HCT116 (cell line): ENCODE measurements at regions not wholly inside any gene's neighbourhood (a gene's known extent, or its start where the extent isn't known, plus 50 kb on each side); places are given as distances from the start of the nearest gene placed in this dataset.
"Not testable (repeated sequence)": the region's sequence is repeated elsewhere in the genome, so short reads cannot be mapped to it uniquely, and the experiment has no call there.

Experiments
- ATAC-seq: fragments of 200-7000 bp; cut with Tn5 transposase; 2 replicates; pipeline ENCODE4 v1.9.1; 2020; ENCODE audit warnings: mild to moderate bottlenecking, moderate library complexity
- BruUV-seq: library from RNA; stranded (reverse); fragments of 400-500 nt; replicated peaks from 2 replicates; lab custom pipeline; 2021; lab: Mats Ljungman, UMichigan
- CTCF ChIA-PET: fragments of 300-600 bp; sonication (Branson Sonifier 250); formaldehyde crosslinking; loops from one replicate; lab custom pipeline; 2021; ENCODE audit warnings: antibody characterized with exemption; lab: Charles Lee
- POLR2A ChIA-PET: fragments of 300-600, 350-600 bp; sonication (Branson Sonifier 250); formaldehyde crosslinking; loops from one replicate; lab custom pipeline; 2021; ENCODE audit warnings: antibody characterized with exemption; lab: Charles Lee
- RAD21 ChIA-PET, 2 experiments: fragments of 300-600 bp; sonication (Branson Sonifier 250); formaldehyde crosslinking; loops; one replicate each; lab custom pipeline; 2023; ENCODE audit warnings: low total read pairs in 2 of 2; ENCODE audit not compliant: uncharacterized antibody in 2 of 2, unreplicated experiment in 2 of 2, low non-redundant PET in 1 of 2; lab: Charles Lee
- DNase-seq: peaks from one replicate; pipeline ENCODE4 v3.0.0-alpha.2; 2010; ENCODE audit warnings: low read depth, low spot score
- H2AFZ ChIP-seq: fragments of 200-600 bp; shearing (Covaris generic), sonication (generic); 2 replicates; pipeline ENCODE4 v1.6.1; 2017; ENCODE audit warnings: low read depth, mixed run types, mixed read lengths, antibody characterized with exemption, low read length; ENCODE audit not compliant: poor library complexity, severe bottlenecking
- H3K27ac ChIP-seq: 2 replicates; pipeline ENCODE4 v1.5.1; 2012; ENCODE audit warnings: low read depth, low read length
- H3K27me3 ChIP-seq: fragments of 200-600 bp; sonication (generic); 2 replicates; pipeline ENCODE4 v1.6.1; 2016; ENCODE audit warnings: mixed run types, low read length, mixed read lengths; ENCODE audit not compliant: insufficient read depth
- H3K36me3 ChIP-seq, 2 experiments: fragments of 200-500 bp in 1 of 2; fragments of 200-600 bp in 1 of 2; sonication (Bioruptor generic) in 1 of 2; sonication (generic) in 1 of 2; 2 replicates each; pipeline versions ENCODE4 v1.5.1 to v1.6.1; 2014 to 2016; ENCODE audit warnings: low read length in 2 of 2, inconsistent platforms in 1 of 2, mixed read lengths in 1 of 2, mixed run types in 1 of 2; ENCODE audit not compliant: insufficient read depth in 2 of 2, control insufficient read depth in 1 of 2
- H3K4me1 ChIP-seq, 2 experiments: fragments of 200-600 bp in 1 of 2; sonication (generic) in 1 of 2; 2 replicates each; pipeline versions ENCODE4 v1.5.1 to v1.6.1; 2012 to 2017; ENCODE audit warnings: low read length in 2 of 2, inconsistent platforms in 1 of 2, mild to moderate bottlenecking in 1 of 2, mixed read lengths in 1 of 2, mixed run types in 1 of 2, moderate library complexity in 1 of 2; ENCODE audit not compliant: insufficient read depth in 2 of 2, control insufficient read depth in 1 of 2
- H3K4me2 ChIP-seq: fragments of 200-600 bp; sonication (generic); 2 replicates; pipeline ENCODE4 v1.6.1; 2017; ENCODE audit warnings: mixed run types, low read length, mixed read lengths
- H3K4me3 ChIP-seq, 2 experiments: fragments of 200-600 bp in 1 of 2; sonication (generic) in 1 of 2; replicated peaks in 1 of 2; 2 replicates each; pipeline ENCODE4 v1.5.1; 2011 to 2016; ENCODE audit warnings: low read length in 2 of 2, control low read depth in 1 of 2, low read depth in 1 of 2, mild to moderate bottlenecking in 1 of 2, mixed read lengths in 1 of 2, mixed run types in 1 of 2
- H3K79me2 ChIP-seq: fragments of 200-600 bp; sonication (generic); 2 replicates; pipeline ENCODE4 v1.6.1; 2017; ENCODE audit warnings: mild to moderate bottlenecking, mixed run types, low read length, moderate library complexity, mixed read lengths; ENCODE audit not compliant: insufficient read depth
- H3K9ac ChIP-seq: fragments of 200-600 bp; sonication (generic); 2 replicates; pipeline ENCODE4 v1.6.1; 2016; ENCODE audit warnings: low read length, mixed read lengths
- H3K9me2 ChIP-seq: fragments of 200-600 bp; sonication (generic), shearing (Covaris generic); 2 replicates; pipeline ENCODE4 v1.6.1; 2017; ENCODE audit warnings: mixed run types, mild to moderate bottlenecking, moderate library complexity; ENCODE audit not compliant: insufficient read depth
- H3K9me3 ChIP-seq, 2 experiments: fragments of 200-500 bp in 1 of 2; fragments of 200-600 bp in 1 of 2; sonication (Bioruptor generic) in 1 of 2; sonication (generic) in 1 of 2; 2 replicates each; pipeline ENCODE4 v1.6.1; 2014 to 2017; ENCODE audit warnings: low read length in 2 of 2, mixed read lengths in 2 of 2, inconsistent platforms in 1 of 2, low read depth in 1 of 2, mild to moderate bottlenecking in 1 of 2, mixed run types in 1 of 2, moderate library complexity in 1 of 2; ENCODE audit not compliant: control insufficient read depth in 1 of 2, insufficient read depth in 1 of 2
- H4K20me1 ChIP-seq: fragments of 200-600 bp; sonication (generic), shearing (Covaris generic); 2 replicates; pipeline ENCODE4 v1.6.1; 2017; ENCODE audit warnings: mixed run types, mild to moderate bottlenecking, moderate library complexity; ENCODE audit not compliant: insufficient read depth
- CBX3 ChIP-seq: IDR thresholded peaks from 2 replicates; pipeline ENCODE4 v1.6.1; 2012; ENCODE audit warnings: low read depth
- EGR1 ChIP-seq: IDR thresholded peaks from 2 replicates; pipeline ENCODE4 v1.6.1; 2012; ENCODE audit warnings: low read depth
- ELF1 ChIP-seq: IDR thresholded peaks from 2 replicates; pipeline ENCODE4 v1.6.1; 2012; ENCODE audit warnings: low read depth, borderline replicate concordance
- FOSL1 ChIP-seq: IDR thresholded peaks from 2 replicates; pipeline ENCODE4 v1.6.1; 2012; ENCODE audit warnings: low read depth
- JUND ChIP-seq: IDR thresholded peaks from 2 replicates; pipeline ENCODE4 v1.6.1; 2012
- POLR2AphosphoS5 ChIP-seq: IDR thresholded peaks from 2 replicates; pipeline ENCODE4 v1.6.1; 2011; ENCODE audit warnings: mild to moderate bottlenecking, low read depth, low read length, moderate library complexity
- RAD21 ChIP-seq: IDR thresholded peaks from 2 replicates; pipeline ENCODE4 v1.6.1; 2012; ENCODE audit warnings: low read depth, mild to moderate bottlenecking
- SIN3A ChIP-seq: IDR thresholded peaks from 2 replicates; pipeline ENCODE4 v1.6.1; 2012; ENCODE audit warnings: low read depth
- SRF ChIP-seq: IDR thresholded peaks from 2 replicates; pipeline ENCODE4 v1.6.1; 2012; ENCODE audit warnings: low read depth
- TCF7L2 ChIP-seq: IDR thresholded peaks from 2 replicates; pipeline ENCODE4 v1.7.0; 2011; ENCODE audit warnings: borderline replicate concordance, inconsistent platforms; ENCODE audit not compliant: insufficient read depth, insufficient read length; ENCODE audit errors: extremely low read depth
- YY1 ChIP-seq: IDR thresholded peaks from 2 replicates; pipeline ENCODE4 v1.6.1; 2011; ENCODE audit warnings: low read length, low read depth, moderate library complexity, mild to moderate bottlenecking; ENCODE audit not compliant: insufficient replicate concordance; ENCODE audit errors: extremely low read depth
- ZNF274 ChIP-seq: fragments of 200-500 bp; sonication (Bioruptor generic); IDR thresholded peaks from 2 replicates; pipeline ENCODE4 v1.6.1; 2014; ENCODE audit warnings: mild to moderate bottlenecking, low read depth, low read length, inconsistent platforms
- intact Hi-C: fragments of 100-400 bp; cut with micrococcal nuclease; formaldehyde crosslinking; loops from 2 replicates; pipeline ENCODE4 v1.10.0; 2022
- TF ChIP-seq, protein P1 (sequence below): IDR thresholded peaks from 2 replicates; pipeline ENCODE4 v1.6.1; 2012
- TF ChIP-seq, protein P2 (sequence below): IDR thresholded peaks from 2 replicates; pipeline ENCODE4 v1.6.1; 2012
- TF ChIP-seq, protein P3 (sequence below): IDR thresholded peaks from 2 replicates; pipeline ENCODE4 v1.6.1; 2011; ENCODE audit warnings: mild to moderate bottlenecking, low read length, moderate library complexity; ENCODE audit not compliant: insufficient replicate concordance; ENCODE audit errors: extremely low read depth

DNA sequence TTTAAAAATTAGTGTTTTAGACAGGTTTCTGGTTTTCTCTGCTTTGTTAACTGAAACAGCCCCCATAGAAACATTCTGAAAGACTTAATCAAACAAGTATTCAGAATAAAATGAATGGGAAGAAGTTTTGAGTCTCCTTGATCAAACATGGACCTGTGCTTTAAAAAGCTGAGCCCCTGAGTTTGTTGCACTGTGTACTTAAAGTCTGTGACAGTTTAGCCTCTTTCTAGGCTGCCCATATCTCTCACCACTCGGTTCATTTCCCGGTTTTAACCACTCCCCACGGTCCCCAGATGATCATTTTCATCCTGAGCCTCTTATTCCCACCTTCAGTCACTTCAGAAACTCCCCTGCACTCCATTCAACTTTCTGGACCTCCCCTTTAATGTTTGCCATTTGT is 215.9 kb upstream of the DMRT1 start:
- Histone ChIP-seq H3K9ac (no peak overlapping the region), H3K4me3 (no peak overlapping the region), H3K27ac (no peak overlapping the region), H3K36me3 (no peaks in the 10 kb centered on the region), H3K79me2 (no peaks in the 10 kb centered on the region), H3K4me2 (no peak overlapping the region), H2AFZ (no peak overlapping the region), H3K4me1 (no peaks in the 10 kb centered on the region; a peak in 1 of 4 replicates), H3K9me2 (no peaks in the 10 kb centered on the region), H3K9me3 (no peaks in the 10 kb centered on the region), H3K27me3 (no peaks in the 10 kb centered on the region), H4K20me1 (0 out of 2 replicates have a peak, but pooled peaks cover 3% of the 10 kb centered on the region)
- no TSS peak for BruUV-seq
- no peak for DNase-seq
- TF ChIP-seq CBX3 (no peak), JUND (no peak), EGR1 (no peak), YY1 (no peak), POLR2AphosphoS5 (no peak), SIN3A (no peak), SRF (no peak), ZNF274 (no peak), RAD21 (no peak), ELF1 (no peak), TCF7L2 (no peak), FOSL1 (no peak)
- TF ChIP-seq, protein P1, sequence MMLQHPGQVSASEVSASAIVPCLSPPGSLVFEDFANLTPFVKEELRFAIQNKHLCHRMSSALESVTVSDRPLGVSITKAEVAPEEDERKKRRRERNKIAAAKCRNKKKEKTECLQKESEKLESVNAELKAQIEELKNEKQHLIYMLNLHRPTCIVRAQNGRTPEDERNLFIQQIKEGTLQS = no peak
- TF ChIP-seq, protein P2, sequence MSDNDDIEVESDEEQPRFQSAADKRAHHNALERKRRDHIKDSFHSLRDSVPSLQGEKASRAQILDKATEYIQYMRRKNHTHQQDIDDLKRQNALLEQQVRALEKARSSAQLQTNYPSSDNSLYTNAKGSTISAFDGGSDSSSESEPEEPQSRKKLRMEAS = no peak
- TF ChIP-seq, protein P3, sequence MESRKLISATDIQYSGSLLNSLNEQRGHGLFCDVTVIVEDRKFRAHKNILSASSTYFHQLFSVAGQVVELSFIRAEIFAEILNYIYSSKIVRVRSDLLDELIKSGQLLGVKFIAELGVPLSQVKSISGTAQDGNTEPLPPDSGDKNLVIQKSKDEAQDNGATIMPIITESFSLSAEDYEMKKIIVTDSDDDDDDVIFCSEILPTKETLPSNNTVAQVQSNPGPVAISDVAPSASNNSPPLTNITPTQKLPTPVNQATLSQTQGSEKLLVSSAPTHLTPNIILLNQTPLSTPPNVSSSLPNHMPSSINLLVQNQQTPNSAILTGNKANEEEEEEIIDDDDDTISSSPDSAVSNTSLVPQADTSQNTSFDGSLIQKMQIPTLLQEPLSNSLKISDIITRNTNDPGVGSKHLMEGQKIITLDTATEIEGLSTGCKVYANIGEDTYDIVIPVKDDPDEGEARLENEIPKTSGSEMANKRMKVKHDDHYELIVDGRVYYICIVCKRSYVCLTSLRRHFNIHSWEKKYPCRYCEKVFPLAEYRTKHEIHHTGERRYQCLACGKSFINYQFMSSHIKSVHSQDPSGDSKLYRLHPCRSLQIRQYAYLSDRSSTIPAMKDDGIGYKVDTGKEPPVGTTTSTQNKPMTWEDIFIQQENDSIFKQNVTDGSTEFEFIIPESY = no peak
- intact Hi-C loops = no loop called here
- ChIA-PET POLR2A (no interaction called here), CTCF (no interaction called here), RAD21 (no interaction called here)
- no peak for ATAC-seq

DNA sequence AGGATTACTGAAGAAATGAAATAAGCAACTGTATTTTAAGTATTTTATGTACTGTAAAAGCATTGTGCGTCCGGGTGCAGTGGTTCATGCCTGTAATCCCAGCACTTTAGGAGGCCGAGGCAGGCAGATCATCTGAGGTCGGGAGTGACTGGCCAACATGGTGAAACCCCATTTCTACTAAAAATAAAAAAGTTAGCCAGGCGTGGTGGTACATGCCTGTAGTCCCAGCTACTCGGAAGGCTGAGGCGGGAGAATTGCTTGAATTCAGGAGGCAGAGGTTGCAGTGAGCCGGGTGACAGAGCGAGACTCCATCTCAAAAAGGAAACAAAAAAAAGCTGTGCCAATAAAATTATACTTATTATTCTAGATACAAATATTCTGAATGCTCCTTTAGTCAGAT is 215.4 kb upstream of the DMRT1 start:
- H3K27ac ChIP-seq, H3K9ac ChIP-seq, BruUV-seq, H3K4me1 ChIP-seq, ATAC-seq, CTCF ChIA-PET, H3K4me2 ChIP-seq, H3K4me3 ChIP-seq, H3K9me3 ChIP-seq, H4K20me1 ChIP-seq, POLR2A ChIA-PET, H2AFZ ChIP-seq, H3K79me2 ChIP-seq, intact Hi-C loops, H3K36me3 ChIP-seq, H3K27me3 ChIP-seq, H3K9me2 ChIP-seq, RAD21 ChIA-PET, DNase-seq: not testable (repeated sequence)
